ENCODE measurements at regions not wholly inside any gene's neighbourhood (a gene's known extent, or its start where the extent isn't known, plus 50 kb on each side); places are given as distances from the start of the nearest gene placed in this dataset.

- no peaks in the 10 kb centered on the region for H3K4me1 Mint-ChIP-seq
- no peaks in the 10 kb centered on the region for H3K9me3 Mint-ChIP-seq
- intact Hi-C loops (cut with micrococcal nuclease) = no loop called here
- no peak overlapping the region for H3K27ac Mint-ChIP-seq
- Histone ChIP-seq H3K4me1 (ENCODE audit: control insufficient read depth, insufficient read depth, low read length) (no peaks in the 10 kb centered on the region), H3K27me3 (ENCODE audit: control insufficient read depth, insufficient read depth, low read length) (no peaks in the 10 kb centered on the region), H3K9me3 (ENCODE audit: control insufficient read depth, insufficient read depth, low read length) (no peaks in the 10 kb centered on the region), H3K4me3 (ENCODE audit: low read length) (no peak overlapping the region), H3K36me3 (ENCODE audit: control insufficient read depth, insufficient read depth, low read length) (no peaks in the 10 kb centered on the region), H3K27ac (ENCODE audit: low read length) (no peak overlapping the region)
- ATAC-seq (no peak), DNase-seq (no peak)
- TF ChIP-seq CTCF (IDR thresholded peaks at IDR 0.05) = no peak
- H3K4me3 Mint-ChIP-seq = no peak overlapping the region
- no peaks in the 10 kb centered on the region for H3K36me3 Mint-ChIP-seq
- 82% methylated on average over 1 of the region's 2 CpGs for WGBS (ENCODE audit: insufficient coverage)
- peaks cover 4% of the 10 kb centered on the region in 2 donors for H3K27me3 Mint-ChIP-seq (ENCODE audit: low read depth in 2 of 2)
Measured at GRCh38 chr11:122210367-122210997, 94.5 kb upstream of the BLID start.

- no peaks in the 10 kb centered on the region for H3K4me1 ChIP-seq (ENCODE audit: control insufficient read depth, insufficient read depth, low read length)
- no peaks in the 10 kb centered on the region for H3K36me3 ChIP-seq (ENCODE audit: control insufficient read depth, insufficient read depth, low read length)
- no peak overlapping the region for H3K4me3 Mint-ChIP-seq
- H3K27me3 ChIP-seq (ENCODE audit: control insufficient read depth, insufficient read depth, low read length) = no peaks in the 10 kb centered on the region
- H3K9me3 ChIP-seq (ENCODE audit: control insufficient read depth, insufficient read depth, low read length) = no peaks in the 10 kb centered on the region
- no peaks in the 10 kb centered on the region for H3K9me3 Mint-ChIP-seq
- no peaks in the 10 kb centered on the region for H3K4me1 Mint-ChIP-seq
- peaks cover 6 to 10% of the 10 kb centered on the region in 2 donors for H3K27me3 Mint-ChIP-seq (ENCODE audit: low read depth in 2 of 2)
- ATAC-seq (no peak), DNase-seq (no peak)
- H3K4me3 ChIP-seq (ENCODE audit: low read length) = no peak overlapping the region
- TF ChIP-seq CTCF (IDR thresholded peaks at IDR 0.05) = no peak
- H3K27ac Mint-ChIP-seq = no peak overlapping the region
- H3K27ac ChIP-seq (ENCODE audit: low read length) = no peak overlapping the region
- H3K36me3 Mint-ChIP-seq = no peaks in the 10 kb centered on the region
- intact Hi-C loops (cut with micrococcal nuclease) = no loop called here
- 88% methylated on average over 2 of the region's 4 CpGs for WGBS (ENCODE audit: insufficient coverage)
Measured at GRCh38 chr11:122209619-122210366, 93.8 kb upstream of the BLID start.

- Mint-ChIP-seq H3K27me3 (ENCODE audit: low read depth in 2 of 2) (peaks cover 15 to 24% of the 10 kb centered on the region in 2 donors), H3K9me3 (no peaks in the 10 kb centered on the region), H3K4me1 (no peaks in the 10 kb centered on the region), H3K4me3 (no peak overlapping the region), H3K36me3 (no peaks in the 10 kb centered on the region), H3K27ac (no peak overlapping the region)
- TF ChIP-seq CTCF (IDR thresholded peaks at IDR 0.05) = no peak
- Histone ChIP-seq H3K4me1 (ENCODE audit: control insufficient read depth, insufficient read depth, low read length) (no peaks in the 10 kb centered on the region), H3K36me3 (ENCODE audit: control insufficient read depth, insufficient read depth, low read length) (no peaks in the 10 kb centered on the region), H3K27me3 (ENCODE audit: control insufficient read depth, insufficient read depth, low read length) (no peaks in the 10 kb centered on the region), H3K9me3 (ENCODE audit: control insufficient read depth, insufficient read depth, low read length) (no peaks in the 10 kb centered on the region), H3K27ac (ENCODE audit: low read length) (no peak overlapping the region), H3K4me3 (ENCODE audit: low read length) (no peak overlapping the region)
- intact Hi-C loops (cut with micrococcal nuclease) = no loop called here
- ATAC-seq (no peak), DNase-seq (no peak)
- WGBS (ENCODE audit: insufficient coverage) = 87% methylated on average over 8 of the region's 8 CpGs
Measured at GRCh38 chr11:122207921-122208764, 92.1 kb upstream of the BLID start.

Data from natural killer cell (primary cell).